ENCODE measurements at regions not wholly inside any gene's neighbourhood (a gene's known extent, or its start where the extent isn't known, plus 50 kb on each side); places are given as distances from the start of the nearest gene placed in this dataset.

DNA sequence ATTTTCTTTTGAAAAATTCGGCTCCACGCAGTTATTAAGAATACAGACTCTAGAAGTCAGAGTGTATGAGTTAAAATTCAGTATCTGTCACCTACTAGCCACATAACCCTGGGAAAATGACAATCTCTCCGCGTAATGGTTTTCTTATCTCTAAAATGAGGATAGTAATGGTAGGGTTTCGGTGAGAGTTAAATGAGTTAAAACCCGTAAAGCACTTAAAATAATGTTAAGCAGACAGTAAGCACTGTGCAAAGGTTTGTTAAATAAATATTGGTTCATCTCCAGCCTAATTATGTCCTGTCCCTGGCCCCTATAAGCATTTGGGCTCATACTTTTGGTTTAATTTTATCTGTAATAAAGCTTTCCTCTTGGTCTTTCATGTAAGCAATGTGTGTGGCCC is 350.8 kb upstream of the GRIA3 start (continued):
- TF ChIP-seq CUX1 (IDR thresholded peaks at IDR 0.05; ENCODE audit: insufficient replicate concordance, low read depth, low read length), result no peak
- TF ChIP-seq RB1 (IDR thresholded peaks at IDR 0.05; ENCODE audit: borderline replicate concordance), result no peak
- no peak for TF ChIP-seq NR2C1 (IDR thresholded peaks at IDR 0.05)
- no peak for TF ChIP-seq PKNOX1 (IDR thresholded peaks at IDR 0.05)
- no peak for TF ChIP-seq CHD1 (IDR thresholded peaks at IDR 0.05; ENCODE audit: low read depth, low read length)
- no peak for TF ChIP-seq HDAC2 (IDR thresholded peaks at IDR 0.05)

- ChIA-PET RAD21 (ENCODE audit: unreplicated experiment) (no interaction called here), SMC1A (ENCODE audit: uncharacterized antibody, unreplicated experiment) (no interaction called here), CTCF (no interaction called here), POLR2A (no interaction called here)
- Histone ChIP-seq H3K79me2 (ENCODE audit: control insufficient read depth, insufficient read depth, low read length) (no peaks in the 10 kb centered on the region), H2AFZ (ENCODE audit: control insufficient read depth, low read depth, low read length) (no peak overlapping the region), H3K4me3 (no peak overlapping the region), H3K4me2 (ENCODE audit: control insufficient read depth, insufficient read depth) (no peak overlapping the region), H3K9me3 (replicated peaks; ENCODE audit: control insufficient read depth, insufficient read depth, low read length) (no peaks in the 10 kb centered on the region), H3K4me1 (ENCODE audit: control insufficient read depth, insufficient read depth, low read length) (no peaks in the 10 kb centered on the region), H3K27me3 (replicated peaks in 1 of 2; ENCODE audit: control insufficient read depth in 2 of 2, insufficient read depth in 2 of 2, low read length in 1 of 2) (no peaks in the 10 kb centered on the region), H3K9ac (ENCODE audit: control insufficient read depth, insufficient read depth, low read length) (no peak overlapping the region), H3K36me3 (ENCODE audit: control insufficient read depth in 2 of 2, insufficient read depth in 2 of 2, low read length in 1 of 2) (no peaks in the 10 kb centered on the region), H4K20me1 (ENCODE audit: control insufficient read depth, insufficient read depth) (no peaks in the 10 kb centered on the region), H3K27ac (ENCODE audit: control insufficient read depth, insufficient read depth) (no peak overlapping the region)
- in situ Hi-C loops (cut with MboI), result no loop called here
- no peak for TF ChIP-seq HDGF (IDR thresholded peaks at IDR 0.05)
- TF ChIP-seq PAX8 (IDR thresholded peaks at IDR 0.05), result no peak
- TF ChIP-seq ZSCAN29 (IDR thresholded peaks at IDR 0.05), result no peak
- TF ChIP-seq MYC (IDR thresholded peaks at IDR 0.05; ENCODE audit: insufficient read depth, insufficient read length, insufficient replicate concordance, low read length, severe bottlenecking), result no peak
- intact Hi-C loops (cut with micrococcal nuclease; ENCODE audit: unreplicated experiment), result no loop called here
- FAIRE-seq (no peak), ATAC-seq (no peak), DNase-seq (ENCODE audit: low read depth, low spot score) (no peak)
- no TSS peak for BruUV-seq (replicated peaks)
- 50% methylated on average over 1 of the region's 1 CpG for WGBS (ENCODE audit: insufficient coverage, insufficient replicate concordance, low lambda C conversion rate, missing lambda C conversion rate)
These were observed 348.2 kb upstream of the GRIA3 start for GRCh38 chrX:122835886-122836285.

Measured in GM12878 (cell line).